ENCODE measurements at regions not wholly inside any gene's neighbourhood (a gene's known extent, or its start where the extent isn't known, plus 50 kb on each side); places are given as distances from the start of the nearest gene placed in this dataset.
A peak's percentile ranks its signal among the peaks of the same experiment; 100 is the strongest.

GRCh38 chr17:12530161-12530560 is 135.5 kb upstream of the MYOCD start:
- no peak for TF ChIP-seq CTCF (IDR thresholded peaks at IDR 0.05; ENCODE audit: borderline replicate concordance, insufficient read depth, low read depth, low read length)
- no peak overlapping the region for H3K4me3 ChIP-seq (ENCODE audit: low read depth, low read length)

- no peak for TF ChIP-seq CTCF (IDR thresholded peaks at IDR 0.05; ENCODE audit: borderline replicate concordance, insufficient read depth, low read depth, low read length)
- no peak overlapping the region for H3K4me3 ChIP-seq (ENCODE audit: low read depth, low read length)
Measured at GRCh38 chr17:12536021-12536420, 129.7 kb upstream of the MYOCD start.

- TF ChIP-seq CTCF (IDR thresholded peaks at IDR 0.05; ENCODE audit: borderline replicate concordance, insufficient read depth, low read depth, low read length) = no peak
- no peak overlapping the region for H3K4me3 ChIP-seq (ENCODE audit: low read depth, low read length)
Measured at GRCh38 chr17:12536472-12536871, 129.2 kb upstream of the MYOCD start.

GRCh38 chr17:12537436-12537835 is 128.3 kb upstream of the MYOCD start:
- no peak overlapping the region for H3K4me3 ChIP-seq (ENCODE audit: low read depth, low read length)
- no peak for TF ChIP-seq CTCF (IDR thresholded peaks at IDR 0.05; ENCODE audit: borderline replicate concordance, insufficient read depth, low read depth, low read length)

- no peak for TF ChIP-seq CTCF (IDR thresholded peaks at IDR 0.05; ENCODE audit: borderline replicate concordance, insufficient read depth, low read depth, low read length)
- H3K4me3 ChIP-seq (ENCODE audit: low read depth, low read length) = no peak overlapping the region
Measured at GRCh38 chr17:12538003-12538402, 127.7 kb upstream of the MYOCD start.

- no peak overlapping the region for H3K4me3 ChIP-seq (ENCODE audit: low read depth, low read length)
- peak; percentile 83 for TF ChIP-seq CTCF (IDR thresholded peaks at IDR 0.05; ENCODE audit: borderline replicate concordance, insufficient read depth, low read depth, low read length)
Measured at GRCh38 chr17:12545877-12546513, 119.7 kb upstream of the MYOCD start.

- TF ChIP-seq CTCF (IDR thresholded peaks at IDR 0.05; ENCODE audit: borderline replicate concordance, insufficient read depth, low read depth, low read length) = no peak
- no peak overlapping the region for H3K4me3 ChIP-seq (ENCODE audit: low read depth, low read length)
Measured at GRCh38 chr17:12546983-12547382, 118.7 kb upstream of the MYOCD start.
